Stimulated activated naive CD8-positive, alpha-beta T cell treated with anti-CD3 and anti-CD28 coated beads, Interleukin-15, Interleukin-2, amounts not matched to agents 100 U/mL and 50 U/mL, for 24 hours (primary cell): ENCODE measurements at regions not wholly inside any gene's neighbourhood (a gene's known extent, or its start where the extent isn't known, plus 50 kb on each side); places are given as distances from the start of the nearest gene placed in this dataset.

Source experiments
- ATAC-seq: fragments of 150-1000 bp; cut with Tn5 transposase; one replicate; pipeline ENCODE4 v1.10.0; 2021
- DNase-seq: peaks from one replicate; pipeline ENCODE4 v3.0.0; 2021

DNA sequence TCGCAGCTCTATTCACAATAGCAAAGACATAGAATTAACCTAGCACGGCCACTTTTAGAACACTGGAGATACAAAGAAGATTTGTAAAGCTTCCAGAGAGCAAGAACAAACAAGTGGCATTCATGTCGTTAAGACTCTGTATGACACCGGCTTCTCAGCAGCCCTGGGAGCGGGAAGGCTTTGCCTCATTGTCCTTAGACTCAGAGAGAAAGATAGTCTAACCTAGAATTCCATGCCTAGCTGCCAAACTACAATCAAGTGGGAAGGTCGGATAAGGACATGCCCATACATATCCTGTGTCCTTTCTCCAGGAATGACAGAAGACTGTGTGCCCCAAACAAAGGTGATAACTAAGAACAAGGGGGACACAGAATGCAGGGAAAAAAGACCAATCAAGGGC lies 1038.3 kb downstream of the BCL11B start:
- DNase-seq: no peak
- ATAC-seq: no peak

DNA sequence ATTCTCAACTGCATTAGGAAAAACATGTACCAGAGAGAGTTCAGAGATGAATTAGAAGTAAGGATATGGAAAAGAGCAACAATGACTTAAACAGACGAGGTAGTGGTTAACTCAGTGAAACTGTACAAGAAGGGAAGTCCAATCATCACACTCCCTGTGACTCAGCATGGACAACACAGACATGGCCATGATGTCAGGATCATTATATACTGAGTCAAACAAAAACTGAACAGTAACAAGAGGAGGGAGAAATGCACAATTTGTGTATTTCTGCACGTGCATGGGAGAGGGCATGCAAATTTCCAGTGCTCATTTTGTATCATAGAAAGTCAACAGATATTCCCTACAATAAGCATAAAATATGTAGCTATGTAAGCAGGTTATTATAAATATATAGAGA lies 1037.8 kb downstream of the BCL11B start:
- ATAC-seq: peak; percentile 81
- DNase-seq: no peak

DNA sequence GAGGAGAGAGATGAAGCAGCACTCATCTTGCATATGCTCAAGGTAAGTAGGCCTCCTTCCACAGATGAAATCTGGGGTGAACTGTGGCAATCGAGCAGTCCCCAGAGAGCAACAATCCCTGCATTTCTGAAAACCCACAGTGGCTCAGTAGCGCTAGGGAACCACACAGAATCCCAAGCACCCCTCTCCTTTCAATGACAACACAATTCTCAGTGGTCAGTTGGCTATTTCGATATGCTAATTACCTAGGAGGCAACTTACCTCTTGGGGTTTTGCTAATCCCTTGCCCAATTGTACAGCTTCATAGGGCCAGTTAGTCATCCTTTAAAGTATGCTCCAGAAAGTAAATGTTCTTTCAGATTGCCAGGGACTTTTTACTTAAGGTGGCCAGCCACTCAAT lies 1035.7 kb downstream of the BCL11B start:
- ATAC-seq (no peak), DNase-seq (no peak)

DNA sequence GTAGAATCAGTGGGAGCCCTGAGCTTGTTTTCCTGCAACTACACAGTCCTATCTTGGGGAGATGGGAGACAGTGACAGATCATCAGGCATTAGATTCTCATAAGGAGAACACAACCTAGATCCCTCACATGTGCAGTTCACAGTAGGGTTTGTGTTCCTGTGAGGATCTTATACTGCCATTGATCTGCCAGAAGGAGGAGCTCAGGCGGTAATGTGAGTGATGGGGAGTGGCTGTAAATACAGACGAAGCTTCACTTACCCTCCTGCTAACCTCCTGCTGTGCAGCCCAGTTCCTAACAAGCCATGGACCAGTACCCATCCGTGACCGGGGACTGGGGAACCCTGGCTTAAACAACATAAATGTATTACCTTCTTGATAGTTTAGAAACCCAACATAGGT lies 1034.1 kb downstream of the BCL11B start:
- DNase-seq (no peak), ATAC-seq (no peak)

DNA sequence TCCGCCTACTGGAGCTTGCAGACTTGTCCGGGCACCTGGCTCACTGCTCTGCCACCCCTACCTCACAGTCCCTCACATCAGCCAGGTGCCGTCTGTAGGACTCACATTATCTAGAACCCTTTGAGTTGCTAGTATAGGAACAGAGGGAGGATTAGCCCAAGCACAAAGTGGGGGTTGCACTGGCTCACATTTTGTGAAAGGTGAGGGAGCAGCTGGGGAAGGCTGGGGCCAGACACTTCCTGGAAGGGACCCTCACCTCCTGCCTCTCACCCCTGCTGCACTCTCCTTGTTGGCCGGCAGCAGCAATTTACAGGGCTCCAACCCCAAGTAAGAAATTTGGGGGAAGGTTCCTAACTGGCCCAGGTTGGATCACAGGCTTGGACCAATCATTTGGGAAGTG lies 1031.6 kb downstream of the BCL11B start:
- ATAC-seq: no peak
- DNase-seq: no peak

DNA sequence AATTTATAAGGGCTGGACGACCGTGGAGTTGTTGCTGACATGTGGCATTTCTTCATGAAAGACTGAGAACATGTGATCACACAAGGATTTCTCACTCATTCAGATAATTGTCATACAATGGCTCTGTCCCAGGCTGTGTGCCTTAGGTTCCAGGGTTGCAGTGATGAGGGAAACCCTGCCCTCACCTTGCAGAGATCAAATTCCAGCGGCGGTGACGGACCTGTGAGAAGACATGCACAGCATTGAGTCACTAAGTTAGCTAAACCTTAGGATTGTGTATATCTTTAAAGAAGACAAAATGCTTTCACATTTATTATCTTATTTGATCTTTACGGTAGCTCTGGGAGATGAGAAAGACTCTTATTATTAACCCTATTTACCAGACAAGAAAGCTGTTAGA lies 1029.1 kb downstream of the BCL11B start:
- no peak for ATAC-seq
- no peak for DNase-seq

DNA sequence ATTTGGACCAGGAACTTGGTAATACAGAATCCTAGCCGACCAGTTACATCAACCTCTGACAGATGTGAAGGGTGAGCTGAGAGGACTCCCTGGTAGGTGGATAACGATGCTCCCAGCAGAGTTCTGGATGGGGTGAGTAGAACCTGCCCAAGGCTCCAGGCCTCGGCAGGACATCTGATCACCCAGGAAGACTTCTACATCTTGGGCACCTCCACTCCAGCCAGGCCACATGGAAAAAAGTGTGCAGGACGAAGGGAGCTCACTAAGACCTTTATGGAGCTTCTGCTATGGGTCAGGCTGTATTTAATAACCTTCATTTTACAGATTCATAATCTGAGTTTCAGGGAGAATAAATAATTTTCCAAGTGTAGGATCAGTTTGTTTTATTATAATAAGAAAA lies 1028.7 kb downstream of the BCL11B start:
- no peak for DNase-seq

DNA sequence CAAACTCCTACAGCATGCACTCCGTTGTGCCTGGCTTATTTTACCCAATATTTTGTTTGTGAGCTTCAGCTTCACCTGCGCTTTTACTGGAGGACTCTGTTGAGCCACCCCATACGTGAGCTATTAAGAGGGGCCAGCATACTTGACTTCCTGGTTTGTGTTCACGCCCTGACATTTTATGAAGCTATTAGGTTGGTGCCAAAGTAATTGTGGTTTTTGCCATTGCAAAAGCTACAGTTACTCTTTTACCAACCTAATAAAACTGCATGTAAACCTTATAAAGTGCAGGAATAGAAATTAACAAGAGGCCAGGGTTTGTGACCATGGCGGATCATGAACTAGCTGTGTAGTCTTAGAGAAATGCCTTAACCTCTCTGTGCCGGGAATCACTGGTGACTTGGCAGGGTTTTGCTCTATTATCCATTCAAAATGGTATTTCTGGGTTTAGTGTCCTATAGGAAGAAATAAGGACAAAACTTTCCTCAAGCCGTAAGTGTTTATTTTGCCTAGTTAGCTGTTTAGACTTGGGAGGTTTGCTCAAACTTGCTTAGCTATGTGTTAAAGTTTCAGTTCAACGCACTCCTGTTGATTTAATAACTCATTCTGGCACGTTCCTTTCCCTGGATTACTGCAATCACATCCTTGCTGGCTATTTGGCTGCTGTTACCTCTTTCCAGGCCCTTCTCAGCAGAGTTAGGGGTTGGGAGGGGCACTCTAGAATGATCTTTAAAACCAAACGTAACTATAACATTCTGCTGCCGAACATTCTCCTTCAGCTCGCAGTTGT lies 1027.6 kb downstream of the BCL11B start:
- DNase-seq (no peak), ATAC-seq (no peak)

More for the DNA sequence above, 1028.7 kb downstream of the BCL11B start:
- ATAC-seq: no peak

DNA sequence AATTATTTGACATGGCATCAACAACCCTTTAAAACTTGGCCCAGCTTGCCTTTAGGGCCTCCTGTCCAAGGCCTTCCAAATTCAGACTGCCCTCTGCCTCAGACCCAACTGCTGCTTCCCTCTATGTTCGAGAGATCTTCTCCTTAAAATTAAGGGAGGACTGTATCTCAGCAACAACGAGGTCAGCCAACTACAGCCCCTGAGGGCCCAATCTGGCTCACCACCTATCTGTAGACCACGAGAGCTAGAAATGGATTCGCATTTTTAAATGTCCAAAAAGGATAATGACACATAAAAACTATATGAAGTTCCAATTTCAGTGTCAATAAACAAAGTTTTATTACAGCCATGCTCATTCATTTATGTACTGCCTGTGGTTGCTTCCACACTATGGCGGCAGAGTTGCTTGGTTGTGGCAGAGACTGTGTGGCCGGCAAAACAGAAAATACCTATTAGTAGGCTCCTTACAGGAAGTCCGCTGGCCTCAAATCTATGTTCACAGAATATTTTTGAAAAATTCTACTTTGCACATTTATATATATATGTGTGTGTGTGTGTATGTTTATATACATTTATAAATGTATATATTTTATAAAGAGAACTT lies 1026.9 kb downstream of the BCL11B start:
- DNase-seq (no peak), ATAC-seq (no peak)

DNA sequence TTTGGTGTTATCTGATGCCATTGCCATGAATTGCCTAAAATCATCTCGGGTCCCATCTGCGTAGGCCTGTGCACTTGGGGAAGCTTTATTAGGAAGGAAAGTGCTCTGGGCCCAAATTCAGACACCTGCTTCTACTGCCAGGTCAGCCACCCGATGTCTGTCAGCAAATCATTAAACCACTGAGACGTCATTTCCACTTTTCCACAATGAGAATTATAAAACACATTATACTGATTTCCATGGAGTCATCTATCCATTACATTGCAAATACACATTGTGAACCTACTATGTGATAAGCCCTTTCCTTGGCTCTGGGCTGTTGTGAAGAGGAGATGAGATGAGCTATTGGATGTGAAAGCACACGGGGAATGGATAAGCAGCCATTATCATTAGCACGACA lies 1022.9 kb downstream of the BCL11B start:
- DNase-seq: no peak
- no peak for ATAC-seq

DNA sequence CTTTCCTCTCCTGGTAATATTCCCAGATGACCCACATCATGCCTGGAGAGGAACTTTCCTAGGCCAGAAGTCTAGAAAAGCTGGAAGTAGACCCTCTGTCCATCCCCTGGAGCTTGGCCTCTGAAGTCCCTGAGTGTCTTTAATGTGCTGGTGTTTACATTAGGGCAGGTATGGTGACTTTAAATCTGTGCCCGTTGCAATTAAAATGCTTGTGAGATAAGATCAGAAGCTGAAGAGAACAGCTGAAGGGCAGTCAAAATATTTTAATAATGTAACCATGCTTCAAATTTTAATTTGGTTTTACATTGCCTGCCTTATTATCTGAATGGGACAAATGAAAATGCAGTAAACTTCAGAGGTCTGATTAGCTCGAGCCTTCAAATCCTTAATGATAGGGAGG lies 1022.5 kb downstream of the BCL11B start:
- ATAC-seq: no peak

DNA sequence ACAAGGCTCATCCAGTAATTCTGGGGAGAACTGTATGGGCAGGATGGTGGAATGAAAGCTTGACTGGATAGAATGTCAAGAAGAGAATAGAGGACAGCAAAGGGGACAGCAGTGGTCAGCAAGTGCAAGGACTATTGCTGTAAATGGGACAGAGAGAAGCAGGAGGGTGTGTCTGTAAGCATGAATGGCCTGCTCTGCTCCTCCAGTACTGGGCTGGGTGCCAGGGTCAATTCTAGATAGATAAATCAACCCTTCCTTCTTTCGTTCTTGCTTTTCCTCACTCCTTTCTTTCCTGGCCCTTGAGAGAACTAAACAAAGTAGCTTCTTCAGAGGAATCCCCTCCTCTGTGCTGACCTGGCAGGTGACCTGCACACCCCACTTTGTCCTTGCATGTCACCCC lies 1019.2 kb downstream of the BCL11B start:
- ATAC-seq: no peak

More for the DNA sequence above, 1022.5 kb downstream of the BCL11B start:
- DNase-seq: no peak

DNA sequence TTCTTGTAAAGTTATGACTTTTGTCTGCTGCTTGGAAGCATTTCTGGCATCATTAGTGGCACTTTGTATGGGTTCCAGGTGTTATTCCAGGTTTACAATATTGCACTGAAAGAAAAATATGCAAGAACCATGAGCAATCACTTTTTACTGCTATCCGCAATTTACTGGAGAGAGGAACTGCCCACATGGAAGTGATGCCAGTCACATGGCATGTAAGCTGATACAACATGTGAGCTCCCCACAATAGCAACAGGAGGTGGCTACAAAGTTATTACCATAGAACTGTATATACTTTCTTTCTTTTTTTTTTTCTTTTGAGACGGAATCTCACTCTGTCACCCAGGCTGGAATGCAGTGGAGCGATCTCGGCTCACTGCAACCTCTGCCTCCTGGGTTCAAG lies 1012.1 kb downstream of the BCL11B start:
- DNase-seq (no peak), ATAC-seq (no peak)

More for the DNA sequence above, 1019.2 kb downstream of the BCL11B start:
- DNase-seq: no peak

DNA sequence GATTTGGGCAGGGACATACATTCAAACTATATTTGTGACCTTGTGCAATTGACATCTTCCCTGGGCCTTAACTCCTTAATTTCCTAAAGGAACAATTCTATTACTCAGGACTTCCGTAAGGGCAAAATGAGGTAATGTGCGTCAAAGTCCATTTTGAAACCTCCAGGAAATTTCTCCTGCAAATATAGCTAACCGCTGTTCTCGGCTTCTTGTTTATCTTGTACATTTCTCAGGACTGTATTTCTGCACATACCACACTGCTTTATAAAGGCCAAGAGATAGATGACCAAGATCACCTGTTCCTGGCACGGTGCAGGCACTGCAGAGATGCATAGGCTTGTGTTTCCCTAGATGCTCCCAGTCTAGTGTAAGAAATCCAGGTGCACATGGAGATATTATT lies 1009.4 kb downstream of the BCL11B start:
- DNase-seq (no peak), ATAC-seq (no peak)

DNA sequence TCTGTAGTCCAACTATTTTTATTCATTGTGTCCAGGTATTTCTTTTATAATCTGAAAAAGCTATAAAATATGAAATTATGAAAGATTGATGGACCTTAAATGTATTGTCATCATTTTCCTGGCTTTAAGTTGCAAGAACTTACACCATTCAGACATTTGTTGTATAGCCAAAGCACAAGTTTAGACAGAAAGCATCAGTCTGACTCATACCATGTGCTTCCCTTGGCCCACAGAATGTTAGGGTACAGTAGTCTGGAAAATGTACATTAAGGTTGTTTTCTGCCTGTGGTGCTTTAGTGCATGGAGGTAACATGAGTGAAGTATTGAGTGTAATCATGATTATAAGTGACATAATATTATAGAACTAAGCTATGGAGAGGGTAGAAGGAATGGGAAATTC lies 1002.5 kb downstream of the BCL11B start:
- ATAC-seq (no peak), DNase-seq (no peak)

DNA sequence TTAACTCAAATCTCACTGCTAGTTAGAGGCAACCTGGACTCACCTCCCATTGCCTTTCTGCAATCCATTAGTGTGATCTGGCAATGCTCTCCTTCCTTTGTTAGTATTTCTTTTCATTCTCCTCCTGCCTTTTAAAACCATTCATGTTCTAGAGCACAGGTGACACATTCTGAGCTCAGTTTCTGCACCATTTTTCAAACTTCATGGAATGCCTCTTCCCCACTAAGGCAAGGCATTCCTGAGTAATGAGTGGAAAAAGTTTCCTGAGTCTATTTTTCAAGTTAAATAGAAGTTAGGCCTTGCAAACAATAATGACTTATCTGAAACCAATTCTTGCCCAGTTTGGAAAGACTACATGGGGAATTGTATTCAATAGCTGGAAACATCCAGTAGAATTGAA lies 1001.8 kb downstream of the BCL11B start:
- DNase-seq: no peak

DNA sequence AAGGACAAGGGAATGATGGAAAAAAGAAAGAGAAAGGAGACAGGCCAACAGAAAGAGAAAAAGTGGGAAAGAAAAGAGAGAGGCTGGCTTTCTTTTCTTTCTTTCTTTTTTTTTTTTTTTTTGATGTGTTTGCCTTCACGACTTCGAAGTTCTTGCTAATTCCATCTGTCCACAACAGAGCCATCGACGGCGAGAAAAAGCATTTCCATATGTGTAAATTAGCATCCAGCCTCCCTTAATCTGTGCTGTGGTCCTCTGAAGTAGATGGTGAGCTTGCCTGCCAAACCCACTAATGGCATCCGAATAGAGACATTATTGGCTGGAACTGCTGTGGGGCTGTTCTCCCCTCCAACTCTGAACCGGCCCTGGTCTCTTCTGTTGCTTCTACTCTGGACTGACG lies 997.4 kb downstream of the BCL11B start:
- DNase-seq (no peak), ATAC-seq (no peak)

More for the DNA sequence above, 1001.8 kb downstream of the BCL11B start:
- no peak for ATAC-seq

DNA sequence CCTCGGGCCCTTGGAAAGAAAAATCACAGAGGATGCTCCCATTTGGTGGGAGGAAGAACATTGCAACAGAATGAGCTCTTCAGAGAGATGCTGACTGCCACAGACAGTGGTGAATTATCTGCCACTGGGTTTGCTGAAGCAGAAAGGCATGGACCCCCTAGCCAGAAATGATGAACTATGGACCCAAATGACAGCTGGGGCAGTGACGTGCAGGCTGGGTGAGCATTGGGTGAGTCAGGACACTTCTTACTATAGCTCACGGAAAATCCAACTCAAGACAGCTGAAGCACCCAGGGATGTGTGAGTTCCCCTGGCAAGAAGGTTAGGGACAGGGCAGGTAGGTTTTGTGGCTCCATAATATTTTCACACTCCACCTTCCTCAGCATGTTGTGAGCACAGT lies 993.2 kb downstream of the BCL11B start:
- ATAC-seq (no peak), DNase-seq (no peak)

DNA sequence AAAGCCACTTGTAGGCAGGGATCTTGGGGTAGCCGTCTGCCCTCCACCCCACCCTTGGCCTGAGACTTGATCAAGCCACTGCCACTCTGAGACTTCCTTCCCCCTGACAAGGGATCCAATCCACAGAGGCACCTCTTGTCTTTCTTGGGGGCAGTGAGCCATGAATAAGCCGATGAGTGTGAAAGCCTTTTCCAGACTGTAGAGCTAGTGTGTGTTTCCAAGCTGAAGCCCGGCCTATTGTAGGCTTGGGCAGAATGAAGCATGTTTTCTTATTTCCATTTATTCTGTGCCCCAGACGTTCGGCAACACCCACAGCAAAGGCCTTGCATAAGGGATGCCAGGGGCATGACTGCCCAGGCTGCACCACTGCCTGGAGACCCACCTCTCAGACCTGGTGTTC lies 991.6 kb downstream of the BCL11B start:
- DNase-seq (no peak), ATAC-seq (no peak)

DNA sequence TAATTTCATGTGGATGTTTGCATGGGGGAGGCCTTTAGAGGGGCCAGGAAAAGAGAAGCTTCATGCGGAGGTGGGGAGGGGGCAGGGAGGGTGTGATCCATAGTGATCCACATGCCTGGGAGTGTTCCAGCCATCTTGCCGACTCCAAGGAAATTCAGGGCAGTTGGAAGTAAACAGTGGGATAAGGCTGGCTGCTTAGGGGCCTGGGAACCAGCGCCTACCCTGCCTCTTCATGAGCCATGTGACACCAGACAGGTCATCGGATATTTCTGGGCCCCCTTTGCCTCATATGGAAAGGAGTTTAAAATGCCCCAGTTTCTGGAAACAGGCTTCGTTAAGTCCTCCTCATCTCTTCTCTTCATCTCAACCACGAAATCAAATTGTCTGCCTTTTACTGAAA lies 983.2 kb downstream of the BCL11B start:
- DNase-seq: no peak
- ATAC-seq: no peak

DNA sequence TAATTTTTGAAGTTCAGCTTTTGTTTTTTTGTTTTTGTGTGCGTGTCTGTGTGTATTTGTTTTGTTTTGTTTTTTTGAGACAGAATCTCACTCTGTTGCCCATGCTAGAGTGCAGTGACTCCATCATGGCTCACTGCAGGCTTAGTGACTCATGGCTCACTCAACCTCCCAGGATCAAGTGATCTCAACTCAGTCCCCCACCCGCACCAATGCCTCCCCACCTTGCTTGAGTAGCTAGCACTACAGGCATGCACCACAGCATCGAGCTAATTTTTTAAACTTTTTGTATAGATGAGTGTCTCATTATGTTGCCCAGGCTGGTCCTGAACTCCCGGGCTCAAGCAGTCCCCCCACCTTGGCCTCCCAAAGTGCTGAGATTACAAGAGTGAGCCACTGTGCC lies 981.4 kb downstream of the BCL11B start:
- ATAC-seq (no peak), DNase-seq (no peak)

DNA sequence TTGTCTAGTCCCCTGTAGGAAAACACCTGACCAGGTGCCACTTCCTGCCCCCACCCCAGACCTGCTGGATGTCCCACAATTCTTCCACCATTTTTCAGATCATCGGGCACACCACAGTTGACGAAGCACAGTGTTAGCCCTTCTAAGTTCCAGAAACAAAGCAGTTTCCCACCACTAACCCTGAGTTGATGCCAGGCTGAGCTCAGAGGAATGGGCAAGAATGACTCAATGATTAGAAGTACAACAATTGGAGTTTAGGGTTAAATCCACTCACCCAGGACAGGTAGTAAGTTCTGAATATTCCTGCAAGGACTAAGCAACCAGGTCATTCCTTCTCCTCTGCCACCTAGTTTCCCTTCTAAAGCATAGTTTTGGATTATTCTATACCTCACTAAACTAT lies 979.8 kb downstream of the BCL11B start:
- ATAC-seq (no peak), DNase-seq (no peak)

DNA sequence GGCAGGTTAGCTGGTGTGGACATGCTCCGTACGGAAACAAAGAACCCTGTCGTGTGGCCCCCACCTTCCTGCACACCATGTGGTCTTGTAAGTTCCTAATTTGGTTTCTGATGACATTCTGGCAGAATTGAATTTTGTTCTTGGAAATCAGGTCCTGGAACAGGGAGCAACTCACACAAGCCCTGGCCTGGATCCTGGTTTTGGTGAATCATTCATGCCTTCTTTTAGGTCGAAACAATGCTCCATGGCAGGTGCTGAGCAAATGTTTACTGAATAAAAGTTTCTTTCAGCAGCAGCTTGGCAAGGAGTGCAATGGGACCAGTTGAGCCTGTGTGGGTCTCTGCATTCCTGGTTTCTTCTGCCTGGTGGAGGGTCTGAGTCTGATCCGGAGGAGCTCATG lies 978.4 kb downstream of the BCL11B start:
- ATAC-seq: no peak
- DNase-seq: no peak

DNA sequence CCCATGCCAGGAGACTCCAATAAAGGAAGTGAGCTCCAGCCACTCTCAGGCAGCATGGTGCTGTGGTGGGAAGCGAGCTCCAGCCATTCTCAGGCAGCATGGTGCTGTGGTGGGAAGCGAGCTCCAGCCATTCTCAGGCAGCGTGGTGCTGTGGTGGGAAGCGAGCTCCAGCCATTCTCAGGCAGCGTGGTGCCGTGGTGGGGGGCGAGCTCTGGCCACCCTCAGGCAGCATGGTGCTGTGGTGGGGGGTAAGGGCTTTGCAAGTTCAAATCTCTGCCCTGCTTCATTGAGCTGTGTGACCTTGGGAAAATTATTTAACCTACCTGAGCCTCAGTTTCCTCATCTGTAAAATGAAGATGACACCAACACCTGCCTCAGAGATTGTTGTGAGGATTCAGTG lies 975.1 kb downstream of the BCL11B start:
- ATAC-seq: no peak

More for the DNA sequence above, 975.1 kb downstream of the BCL11B start:
- no peak for DNase-seq
